Spinal cord (tissue), 9 donors: ENCODE measurements at regions not wholly inside any gene's neighbourhood (a gene's known extent, or its start where the extent isn't known, plus 50 kb on each side); places are given as distances from the start of the nearest gene placed in this dataset.
"Not testable (repeated sequence)": the region's sequence is repeated elsewhere in the genome, so short reads cannot be mapped to it uniquely, and the experiment has no call there.

Experiments used
- DNase-seq, 6 donors: peaks; one replicate each; pipeline versions ENCODE4 v3.0.0 to v3.0.0-alpha.2; 2013 to 2015; ENCODE audit warnings: low spot score in 6 of 6, low read depth in 4 of 6
- H3K27ac ChIP-seq: one replicate; pipeline ENCODE4 v1.5.1; 2013; ENCODE audit warnings: low read depth, low read length, control low read depth
- H3K27me3 ChIP-seq: one replicate; pipeline ENCODE4 v1.6.1; 2013; ENCODE audit warnings: low read length; ENCODE audit not compliant: control insufficient read depth, insufficient read depth
- H3K36me3 ChIP-seq: one replicate; pipeline ENCODE4 v1.6.1; 2013; ENCODE audit warnings: low read length; ENCODE audit not compliant: control insufficient read depth, insufficient read depth
- H3K4me1 ChIP-seq: one replicate; pipeline ENCODE4 v1.6.1; 2013; ENCODE audit warnings: low read length; ENCODE audit not compliant: control insufficient read depth, insufficient read depth
- H3K4me3 ChIP-seq: one replicate; pipeline ENCODE4 v1.5.1; 2013; ENCODE audit warnings: low read depth, low read length, control low read depth
- H3K9me3 ChIP-seq: one replicate; pipeline ENCODE4 v1.6.1; 2013; ENCODE audit warnings: low read length; ENCODE audit not compliant: control insufficient read depth, insufficient read depth
- WGBS: methylation state at CpG from one replicate; pipeline ENCODE4 v1.1.5; 2013; ENCODE audit warnings: missing lambda C conversion rate; ENCODE audit not compliant: insufficient coverage; 5-methylcytosine and 5-hydroxymethylcytosine counted together
- donor health status: healthy.

DNA sequence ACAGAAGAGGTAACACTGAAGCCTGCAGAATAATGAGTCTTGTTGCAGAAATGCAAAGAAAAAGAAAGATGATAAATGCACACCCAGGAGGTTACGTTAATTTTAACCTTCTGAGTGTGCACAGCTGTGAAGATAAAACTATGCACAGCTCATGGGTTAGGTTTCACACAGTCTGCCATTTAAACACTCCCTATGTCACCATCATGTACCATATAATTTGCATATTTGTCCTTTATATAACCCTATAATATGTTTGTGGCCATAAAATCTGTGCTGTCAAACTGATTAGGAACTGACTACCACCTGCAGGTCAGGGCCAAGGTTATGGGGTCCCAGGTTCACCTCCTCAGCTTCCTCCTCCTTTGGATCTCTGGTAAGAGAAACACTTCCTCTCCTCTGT is 205.5 kb downstream of the RPIA start:
- H3K36me3 ChIP-seq, result no peaks in the 10 kb centered on the region
- no peaks in the 10 kb centered on the region for H3K4me1 ChIP-seq
- no peaks in the 10 kb centered on the region for H3K27me3 ChIP-seq
- WGBS, result no CpG with 5 or more reads among the region's 1 CpG
- H3K4me3 ChIP-seq, result no peak overlapping the region
- H3K27ac ChIP-seq, result no peak overlapping the region
- H3K9me3 ChIP-seq, result no peaks in the 10 kb centered on the region
- no peak for DNase-seq

DNA sequence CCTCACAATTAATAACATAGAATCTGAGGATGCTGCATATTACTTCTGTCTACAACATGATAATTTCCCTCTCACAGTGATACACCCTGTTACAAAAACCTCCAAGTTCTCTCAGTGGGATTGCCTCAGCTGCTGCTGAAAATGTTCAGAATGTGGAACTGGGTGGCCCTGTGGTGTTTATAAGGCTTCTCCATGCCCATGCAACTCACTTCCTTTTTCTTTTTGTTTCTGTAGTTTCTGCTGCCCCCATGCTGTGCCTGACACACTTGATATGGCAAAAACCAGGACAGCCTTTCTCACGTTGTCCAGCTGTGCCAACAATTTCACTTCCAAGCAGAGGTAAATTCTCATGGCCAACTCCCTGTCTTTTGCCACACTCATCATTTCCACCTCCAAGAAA is 206.2 kb downstream of the RPIA start:
- no peak for DNase-seq
- no peaks in the 10 kb centered on the region for H3K27me3 ChIP-seq

DNA sequence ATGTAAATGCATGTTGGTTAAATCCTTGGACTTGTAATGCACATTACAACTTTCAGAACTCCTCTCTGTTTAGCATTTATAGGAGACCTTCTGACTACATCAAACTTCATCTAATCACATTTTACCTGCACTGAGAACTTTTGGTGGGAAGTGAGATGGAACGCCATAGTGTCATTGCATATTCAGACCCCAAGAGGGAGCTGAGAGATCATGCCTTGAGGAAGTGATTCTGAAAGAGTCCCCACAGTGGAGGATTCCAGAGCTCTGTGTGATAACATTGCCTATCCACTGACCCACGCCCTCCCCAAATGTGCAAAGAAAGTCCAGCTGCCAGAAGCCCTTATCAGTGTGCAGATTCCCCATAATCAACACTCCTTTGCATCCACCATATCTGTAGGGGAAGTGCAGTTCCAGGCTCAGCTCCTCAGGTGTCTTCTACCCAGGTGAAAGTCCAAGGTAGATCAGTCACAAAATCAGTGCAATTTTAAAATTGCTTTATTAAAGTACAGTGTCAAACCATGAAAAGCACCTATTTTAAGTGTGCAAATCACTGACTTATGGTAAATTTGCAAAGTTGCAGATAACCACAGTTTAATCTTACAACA is 212.4 kb downstream of the RPIA start:
- peak in 5 of 6 donors; percentile 4 to 66 (median 17) for DNase-seq
- no peaks in the 10 kb centered on the region for H3K4me1 ChIP-seq
- WGBS, result 0% methylated on average over 1 of the region's 2 CpGs
- H3K9me3 ChIP-seq, result no peaks in the 10 kb centered on the region
- no peaks in the 10 kb centered on the region for H3K27me3 ChIP-seq
- H3K36me3 ChIP-seq, result no peaks in the 10 kb centered on the region
- no peak overlapping the region for H3K4me3 ChIP-seq
- no peak overlapping the region for H3K27ac ChIP-seq

More for the DNA sequence above, 206.2 kb downstream of the RPIA start:
- no peaks in the 10 kb centered on the region for H3K9me3 ChIP-seq
- no peak overlapping the region for H3K27ac ChIP-seq
- no peaks in the 10 kb centered on the region for H3K36me3 ChIP-seq
- H3K4me3 ChIP-seq, result no peak overlapping the region
- no peaks in the 10 kb centered on the region for H3K4me1 ChIP-seq
- 33% methylated on average over 1 of the region's 1 CpG for WGBS

DNA sequence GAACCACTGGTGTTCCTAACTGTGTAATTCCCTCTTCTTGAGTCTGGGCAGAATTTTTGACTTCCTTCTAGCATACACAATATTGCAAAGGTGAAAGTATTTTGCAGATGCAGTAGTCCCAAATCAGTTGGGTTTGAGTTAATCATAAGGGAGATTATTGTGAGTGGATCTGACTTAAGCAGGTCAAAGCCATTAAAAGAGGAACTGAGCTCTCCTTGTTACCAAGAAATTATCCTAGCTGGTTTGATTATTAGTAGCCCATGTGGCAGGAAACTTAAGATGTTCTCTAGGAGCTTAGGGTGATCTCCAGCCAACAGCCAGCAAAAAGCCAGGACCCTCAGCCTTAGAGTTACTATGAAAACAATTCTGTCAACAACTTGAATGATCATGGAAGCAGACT is 221.8 kb downstream of the RPIA start:
- H3K27ac ChIP-seq, result no peak overlapping the region

DNA sequence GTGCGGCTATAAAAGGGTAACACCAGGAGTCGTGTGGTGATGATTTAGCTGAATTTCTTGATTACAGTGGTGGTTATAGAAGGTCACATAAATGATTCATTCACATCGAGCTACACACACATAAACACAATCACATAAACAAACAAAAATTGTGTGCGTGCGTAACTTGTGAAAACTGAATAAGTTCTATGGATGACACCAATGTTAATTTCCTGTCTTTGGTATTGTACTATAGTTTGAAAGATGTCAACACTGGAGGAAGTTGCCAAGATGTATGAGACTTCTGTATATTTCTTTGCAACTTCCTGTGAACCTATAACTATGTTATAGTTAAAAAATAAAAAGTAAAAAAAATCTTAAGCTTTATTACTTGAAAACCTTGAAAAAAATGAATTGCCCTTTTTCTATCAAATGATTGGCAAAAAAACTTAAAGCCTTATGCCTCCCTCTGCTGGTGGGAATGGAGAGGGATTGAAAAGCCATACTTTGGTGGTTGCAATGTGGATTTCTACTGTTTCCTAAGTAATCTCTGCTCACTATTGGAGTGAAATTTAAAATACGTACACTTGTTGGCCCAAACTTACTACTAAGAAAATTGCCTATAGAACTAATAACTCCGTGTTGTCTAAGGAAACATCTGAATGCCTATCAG is 227.7 kb downstream of the RPIA start:
- no peaks in the 10 kb centered on the region for H3K9me3 ChIP-seq
- no peaks in the 10 kb centered on the region for H3K36me3 ChIP-seq
- H3K4me1 ChIP-seq, result no peaks in the 10 kb centered on the region
- no peaks in the 10 kb centered on the region for H3K27me3 ChIP-seq
- no peak overlapping the region for H3K27ac ChIP-seq
- peak in 1 of 6 donors; percentile 2 for DNase-seq
- no peak overlapping the region for H3K4me3 ChIP-seq
- no CpG with 5 or more reads among the region's 7 CpGs for WGBS

More for the DNA sequence above, 221.8 kb downstream of the RPIA start:
- DNase-seq, result no peak
- H3K27me3 ChIP-seq, result no peaks in the 10 kb centered on the region
- H3K4me3 ChIP-seq, result no peak overlapping the region
- H3K36me3 ChIP-seq, result no peaks in the 10 kb centered on the region
- H3K9me3 ChIP-seq, result no peaks in the 10 kb centered on the region
- H3K4me1 ChIP-seq, result no peaks in the 10 kb centered on the region

DNA sequence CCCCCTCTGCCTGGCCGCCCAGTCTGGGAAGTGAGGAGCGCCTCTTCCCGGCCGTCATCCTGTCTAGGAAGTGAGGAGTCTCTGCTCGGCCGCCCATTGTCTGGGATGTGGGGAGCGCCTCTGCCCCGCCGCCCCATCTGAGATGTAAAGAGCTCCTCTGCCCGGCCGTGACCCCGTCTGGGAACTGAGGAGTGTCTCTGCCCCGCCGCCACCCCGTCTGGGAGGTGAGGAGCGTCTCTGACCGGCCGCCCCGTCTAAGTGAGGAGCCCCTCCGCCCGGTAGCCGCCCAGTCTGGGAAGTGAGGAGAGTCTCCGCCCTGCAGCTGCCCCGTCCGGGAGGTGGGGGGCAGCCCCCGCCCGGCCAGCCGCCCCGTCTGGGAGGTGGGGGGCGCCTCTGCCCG is 228.9 kb downstream of the RPIA start:
- 95% methylated on average over 31 of the region's 31 CpGs for WGBS
- not testable (repeated sequence) for H3K36me3 ChIP-seq

DNA sequence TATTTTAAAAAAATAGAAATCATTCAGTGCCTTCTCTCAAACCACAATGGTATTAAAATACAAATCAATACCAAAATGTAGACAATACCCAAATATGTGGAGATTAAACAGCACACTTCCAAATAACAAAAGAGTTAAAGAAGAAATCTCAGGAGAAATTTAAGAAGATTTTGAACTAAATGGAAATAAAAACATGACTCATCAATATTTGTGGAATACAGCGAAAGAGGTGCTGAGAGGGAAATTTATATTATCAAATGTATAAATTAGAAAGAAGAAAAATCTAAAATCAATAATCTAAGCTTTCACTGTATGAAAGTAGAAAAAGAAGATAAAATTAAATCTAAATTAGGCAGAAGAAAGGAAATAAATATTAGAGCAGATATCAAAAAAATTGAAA is 233.1 kb downstream of the RPIA start:
- Histone ChIP-seq H3K4me3 (no peak overlapping the region), H3K27ac (no peak overlapping the region), H3K9me3 (no peaks in the 10 kb centered on the region), H3K36me3 (no peaks in the 10 kb centered on the region), H3K27me3 (no peaks in the 10 kb centered on the region), H3K4me1 (no peaks in the 10 kb centered on the region)
- no CpG with 5 or more reads among the region's 1 CpG for WGBS
- no peak for DNase-seq

More for the DNA sequence above, 228.9 kb downstream of the RPIA start:
- not testable (repeated sequence) for H3K27me3 ChIP-seq, H3K4me1 ChIP-seq, H3K4me3 ChIP-seq, DNase-seq, H3K9me3 ChIP-seq, H3K27ac ChIP-seq

DNA sequence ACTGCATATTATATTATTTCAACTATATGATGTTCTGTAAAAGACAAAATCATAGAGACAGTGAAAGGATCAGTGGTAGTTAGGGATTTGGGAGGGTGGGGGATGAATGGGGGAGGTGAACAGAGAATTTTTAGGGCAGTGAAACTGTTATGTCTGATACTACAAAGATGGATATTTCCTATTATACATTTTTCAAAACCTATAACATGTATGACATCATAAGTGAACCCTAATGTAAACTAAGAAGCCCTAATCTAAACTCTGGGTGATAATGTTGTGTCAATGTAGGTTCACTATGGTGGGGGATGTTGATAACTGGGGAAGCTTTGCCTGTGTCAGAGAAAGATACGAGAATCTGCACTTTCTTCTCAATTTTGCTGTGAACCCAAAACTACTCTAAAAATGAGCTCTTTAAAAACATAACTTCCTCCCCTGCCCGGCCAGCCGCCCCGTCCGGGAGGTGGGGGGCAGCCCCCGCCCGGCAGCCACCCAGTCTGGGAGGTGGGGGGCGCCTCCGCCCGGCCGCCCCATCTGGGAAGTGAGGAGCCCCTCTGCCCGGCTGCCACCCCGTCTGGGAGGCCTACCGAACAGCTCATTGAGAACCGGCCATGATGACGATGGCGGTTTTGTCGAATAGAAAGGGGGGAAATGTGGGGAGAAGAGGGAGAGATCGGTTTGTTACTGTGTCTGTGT is 234.4 kb downstream of the RPIA start:
- DNase-seq, result no peak
- WGBS, result 94% methylated on average over 15 of the region's 19 CpGs

DNA sequence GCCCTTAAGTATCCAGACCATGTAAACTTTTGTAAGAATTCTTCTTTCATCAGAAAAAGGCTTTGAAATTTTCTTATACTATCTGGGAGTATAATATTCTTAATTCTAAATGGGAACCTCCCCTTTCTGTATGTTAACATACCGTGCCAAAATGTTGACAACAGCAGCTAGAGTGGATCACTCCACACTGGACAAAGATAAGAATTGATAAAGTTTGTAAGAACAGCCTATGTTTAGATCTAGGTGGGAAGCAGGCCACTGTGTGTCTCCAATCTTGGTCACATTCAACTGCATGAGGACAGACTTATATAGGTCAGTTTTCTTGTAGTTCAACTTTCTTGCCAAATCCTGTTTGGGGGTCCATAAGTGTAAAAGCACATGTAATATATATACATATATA is 235.7 kb downstream of the RPIA start:
- Histone ChIP-seq H3K27me3 (no peaks in the 10 kb centered on the region), H3K36me3 (no peaks in the 10 kb centered on the region), H3K4me1 (no peaks in the 10 kb centered on the region), H3K4me3 (no peak overlapping the region), H3K27ac (no peak overlapping the region), H3K9me3 (no peaks in the 10 kb centered on the region)
- DNase-seq, result no peak
- no CpG with 5 or more reads among the region's 1 CpG for WGBS

More for the DNA sequence above, 234.4 kb downstream of the RPIA start:
- H3K9me3 ChIP-seq, result no peaks in the 10 kb centered on the region
- no peak overlapping the region for H3K4me3 ChIP-seq
- no peaks in the 10 kb centered on the region for H3K36me3 ChIP-seq
- no peaks in the 10 kb centered on the region for H3K4me1 ChIP-seq
- no peaks in the 10 kb centered on the region for H3K27me3 ChIP-seq
- no peak overlapping the region for H3K27ac ChIP-seq

DNA sequence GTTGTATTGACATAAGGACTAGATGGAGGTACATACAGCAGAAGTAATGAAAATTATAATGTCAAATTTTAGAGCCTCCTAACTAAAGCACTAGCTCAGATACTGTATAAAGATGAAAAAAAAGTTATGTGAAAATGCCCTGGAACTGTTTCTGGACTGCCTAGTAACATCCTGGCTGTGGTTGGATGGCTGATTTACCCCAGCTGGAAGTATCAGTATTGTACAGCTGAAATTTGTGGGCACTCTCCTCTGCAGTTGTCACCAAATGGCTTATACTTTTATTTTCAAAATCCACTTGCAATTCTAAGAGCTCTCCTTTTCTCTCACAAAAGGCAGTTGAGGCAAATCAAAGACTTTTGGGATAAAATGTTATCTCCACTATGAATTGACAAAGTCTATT is 239.2 kb downstream of the RPIA start:
- no peak overlapping the region for H3K4me3 ChIP-seq

More for the DNA sequence above, 239.2 kb downstream of the RPIA start:
- Histone ChIP-seq H3K27ac (no peak overlapping the region), H3K27me3 (no peaks in the 10 kb centered on the region), H3K9me3 (no peaks in the 10 kb centered on the region), H3K4me1 (no peaks in the 10 kb centered on the region), H3K36me3 (no peaks in the 10 kb centered on the region)
- no peak for DNase-seq
